Chondrocyte (in vitro differentiated cells): ENCODE measurements at regions not wholly inside any gene's neighbourhood (a gene's known extent, or its start where the extent isn't known, plus 50 kb on each side); places are given as distances from the start of the nearest gene placed in this dataset.
A peak's percentile ranks its signal among the peaks of the same experiment; 100 is the strongest.
"Not testable (repeated sequence)": the region's sequence is repeated elsewhere in the genome, so short reads cannot be mapped to it uniquely, and the experiment has no call there.

ENCODE experiments used
- DNase-seq: peaks from one replicate; pipeline ENCODE4 v3.0.0; 2021; ENCODE audit warnings: mixed read lengths, low spot score
- H3K27ac Mint-ChIP-seq: one replicate; pipeline ENCODE4 v1.8.0; 2021; ENCODE audit warnings: mild to moderate bottlenecking, moderate library complexity, mixed read lengths; ENCODE audit not compliant: unreplicated experiment
- H3K27me3 Mint-ChIP-seq: 2 replicates; pipeline ENCODE4 v1.8.0; 2021; ENCODE audit warnings: low read depth, mixed read lengths
- H3K36me3 Mint-ChIP-seq: 2 replicates; pipeline ENCODE4 v1.8.0; 2021; ENCODE audit warnings: low read depth, mixed read lengths
- H3K4me1 Mint-ChIP-seq: 2 replicates; pipeline ENCODE4 v1.8.0; 2021; ENCODE audit warnings: low read depth, mild to moderate bottlenecking, mixed read lengths
- H3K4me3 Mint-ChIP-seq: one replicate; pipeline ENCODE4 v1.8.0; 2021; ENCODE audit warnings: mild to moderate bottlenecking, moderate library complexity, mixed read lengths; ENCODE audit not compliant: unreplicated experiment
- H3K9me3 Mint-ChIP-seq: 2 replicates; pipeline ENCODE4 v1.8.0; 2021; ENCODE audit warnings: low read depth, mixed read lengths
- TF ChIP-seq, protein P1 (sequence below): fragments of 200-600 bp; sonication (generic); IDR thresholded peaks from 2 replicates; pipeline ENCODE4 v1.5.0; 2021; ENCODE audit warnings: antibody characterized with exemption, mild to moderate bottlenecking, moderate library complexity

DNA sequence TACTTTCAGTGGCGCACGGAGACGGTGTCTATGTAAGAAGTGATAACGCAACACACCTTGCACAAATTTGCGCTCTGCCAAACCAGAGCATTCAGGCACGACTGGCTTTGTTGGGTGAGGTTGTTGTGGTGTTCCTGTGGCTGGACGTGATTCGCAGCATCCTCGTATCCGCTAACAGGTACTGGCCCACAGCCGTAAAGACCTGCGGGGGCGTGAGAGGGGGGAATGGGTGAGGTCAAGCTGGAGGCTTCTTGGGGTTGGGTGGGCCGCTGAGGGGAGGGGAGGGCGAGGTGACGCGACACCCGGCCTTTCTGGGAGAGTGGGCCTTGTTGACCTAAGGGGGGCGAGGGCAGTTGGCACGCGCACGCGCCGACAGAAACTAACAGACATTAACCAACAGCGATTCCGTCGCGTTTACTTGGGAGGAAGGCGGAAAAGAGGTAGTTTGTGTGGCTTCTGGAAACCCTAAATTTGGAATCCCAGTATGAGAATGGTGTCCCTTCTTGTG lies 510.9 kb downstream of the KCNJ18 start:
- H3K27me3 Mint-ChIP-seq, result no peaks in the 10 kb centered on the region
- no peaks in the 10 kb centered on the region for H3K36me3 Mint-ChIP-seq
- H3K4me1 Mint-ChIP-seq, result no peaks in the 10 kb centered on the region
- H3K4me3 Mint-ChIP-seq, result no peak overlapping the region
- H3K9me3 Mint-ChIP-seq, result peaks cover 37% of the 10 kb centered on the region
- DNase-seq, result peak; percentile 46
- TF ChIP-seq, protein P1, sequence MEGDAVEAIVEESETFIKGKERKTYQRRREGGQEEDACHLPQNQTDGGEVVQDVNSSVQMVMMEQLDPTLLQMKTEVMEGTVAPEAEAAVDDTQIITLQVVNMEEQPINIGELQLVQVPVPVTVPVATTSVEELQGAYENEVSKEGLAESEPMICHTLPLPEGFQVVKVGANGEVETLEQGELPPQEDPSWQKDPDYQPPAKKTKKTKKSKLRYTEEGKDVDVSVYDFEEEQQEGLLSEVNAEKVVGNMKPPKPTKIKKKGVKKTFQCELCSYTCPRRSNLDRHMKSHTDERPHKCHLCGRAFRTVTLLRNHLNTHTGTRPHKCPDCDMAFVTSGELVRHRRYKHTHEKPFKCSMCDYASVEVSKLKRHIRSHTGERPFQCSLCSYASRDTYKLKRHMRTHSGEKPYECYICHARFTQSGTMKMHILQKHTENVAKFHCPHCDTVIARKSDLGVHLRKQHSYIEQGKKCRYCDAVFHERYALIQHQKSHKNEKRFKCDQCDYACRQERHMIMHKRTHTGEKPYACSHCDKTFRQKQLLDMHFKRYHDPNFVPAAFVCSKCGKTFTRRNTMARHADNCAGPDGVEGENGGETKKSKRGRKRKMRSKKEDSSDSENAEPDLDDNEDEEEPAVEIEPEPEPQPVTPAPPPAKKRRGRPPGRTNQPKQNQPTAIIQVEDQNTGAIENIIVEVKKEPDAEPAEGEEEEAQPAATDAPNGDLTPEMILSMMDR, result no peak
- no peak overlapping the region for H3K27ac Mint-ChIP-seq

DNA sequence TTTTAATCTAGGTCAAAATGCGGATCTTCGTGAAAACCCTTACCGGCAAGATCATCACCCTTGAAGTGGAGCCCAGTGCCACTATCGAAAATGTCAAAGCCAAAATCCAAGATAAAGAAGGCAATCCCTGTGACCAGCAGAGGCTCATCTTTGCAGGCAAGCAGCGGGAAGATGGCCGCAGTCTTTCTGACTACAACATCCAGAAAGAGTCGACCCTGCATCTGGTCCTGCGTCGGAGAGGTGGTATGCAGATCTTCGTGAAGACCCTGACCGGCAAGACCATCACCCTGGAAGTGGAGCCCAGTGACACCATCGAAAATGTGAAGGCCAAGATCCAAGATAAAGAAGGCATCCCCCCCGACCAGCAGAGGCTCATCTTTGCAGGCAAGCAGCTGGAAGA lies 511.8 kb downstream of the KCNJ18 start:
- H3K4me3 Mint-ChIP-seq, H3K27me3 Mint-ChIP-seq, H3K36me3 Mint-ChIP-seq, H3K27ac Mint-ChIP-seq, H3K4me1 Mint-ChIP-seq, DNase-seq: not testable (repeated sequence)
- peaks cover 37% of the 10 kb centered on the region for H3K9me3 Mint-ChIP-seq

DNA sequence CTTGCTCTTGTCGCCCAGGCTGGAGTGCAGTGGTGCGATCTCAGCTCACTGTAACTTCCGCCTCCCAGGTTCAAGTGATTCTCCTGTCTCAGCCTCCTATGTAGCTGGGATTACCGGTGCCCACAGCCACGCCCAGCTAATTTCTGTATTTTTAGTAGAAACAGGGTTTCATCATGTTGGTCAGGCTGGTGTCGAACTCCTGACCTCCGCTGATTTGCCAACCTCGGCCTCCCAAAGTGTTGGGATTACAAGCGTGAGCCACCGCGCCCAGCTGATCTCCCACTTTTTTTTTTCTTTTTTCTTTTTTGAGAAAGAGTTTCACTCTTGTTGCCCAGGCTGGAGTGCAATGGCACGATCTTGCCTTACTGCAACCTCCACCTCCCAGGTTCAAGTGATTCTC lies 517.9 kb downstream of the KCNJ18 start:
- not testable (repeated sequence) for H3K27me3 Mint-ChIP-seq, H3K36me3 Mint-ChIP-seq, H3K27ac Mint-ChIP-seq, H3K4me3 Mint-ChIP-seq, H3K4me1 Mint-ChIP-seq
- H3K9me3 Mint-ChIP-seq, result peaks cover 39% of the 10 kb centered on the region
- DNase-seq, result peak; percentile 29

DNA sequence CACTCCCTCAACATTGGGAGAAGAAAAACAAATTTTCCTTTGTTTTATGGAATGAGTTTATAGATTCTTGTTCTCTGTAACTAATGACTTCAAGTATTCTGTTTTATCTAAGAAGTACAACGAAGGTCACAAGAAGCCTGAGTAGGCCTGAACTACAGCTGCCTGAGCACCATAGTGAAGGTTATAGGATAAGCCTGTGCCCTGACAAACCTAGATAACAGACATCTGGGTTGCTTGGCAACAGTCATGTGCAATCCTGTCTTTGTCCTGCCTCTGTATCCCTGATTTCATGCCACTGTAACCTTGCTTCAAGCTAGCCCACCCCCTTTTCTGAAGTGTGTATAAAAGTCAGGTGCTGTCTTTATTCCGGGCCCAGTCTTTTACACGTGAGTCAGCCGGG lies 520.8 kb downstream of the KCNJ18 start:
- peaks cover 30% of the 10 kb centered on the region for H3K9me3 Mint-ChIP-seq
- not testable (repeated sequence) for H3K4me1 Mint-ChIP-seq, H3K4me3 Mint-ChIP-seq, DNase-seq, H3K36me3 Mint-ChIP-seq, H3K27me3 Mint-ChIP-seq, H3K27ac Mint-ChIP-seq

DNA sequence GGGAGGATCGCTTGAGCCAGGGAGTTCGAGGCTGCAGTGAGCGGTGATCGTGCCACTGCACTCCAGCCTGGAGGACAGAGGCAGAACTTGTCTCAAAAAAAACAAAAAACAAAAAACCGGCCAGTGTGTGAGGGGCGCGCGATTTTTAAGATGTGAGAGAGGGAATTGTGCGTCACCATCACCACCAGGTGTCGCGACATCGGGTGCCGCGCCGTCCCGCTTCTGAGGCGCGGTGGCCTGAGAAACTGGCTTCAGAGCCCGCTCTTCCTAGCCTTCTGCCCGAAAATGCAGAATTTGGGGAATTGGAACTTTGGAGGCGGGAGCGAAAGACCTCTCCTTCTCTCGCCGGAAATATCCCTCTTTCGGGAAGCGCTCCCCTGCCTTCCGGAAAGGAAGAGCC lies 524.8 kb downstream of the KCNJ18 start:
- Mint-ChIP-seq H3K4me1 (no peaks in the 10 kb centered on the region), H3K27ac (no peak overlapping the region), H3K4me3 (no peak overlapping the region), H3K36me3 (no peaks in the 10 kb centered on the region), H3K27me3 (no peaks in the 10 kb centered on the region), H3K9me3 (peaks cover 21% of the 10 kb centered on the region)
- TF ChIP-seq, protein P1, result no peak
- DNase-seq, result peak; percentile 32

DNA sequence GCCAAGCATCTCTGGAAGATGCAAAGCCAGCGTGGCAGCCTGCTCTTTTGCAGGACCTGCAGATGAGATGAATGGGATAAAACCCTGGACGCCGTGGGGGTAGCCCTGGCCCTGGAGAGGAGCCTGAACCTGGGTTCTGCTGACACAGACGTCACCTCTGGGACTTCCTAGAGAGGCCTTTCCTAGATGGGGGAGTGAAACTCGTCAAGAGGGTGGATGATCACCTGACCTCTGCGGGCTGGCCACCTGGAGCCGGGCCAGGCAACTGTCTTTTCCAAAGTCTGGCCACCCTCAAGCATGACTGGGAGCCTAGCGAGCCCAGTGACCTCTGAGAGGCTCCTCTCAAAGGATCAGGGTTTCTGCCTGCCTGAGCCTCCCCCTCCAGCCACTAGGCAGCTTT lies 529.0 kb downstream of the KCNJ18 start:
- DNase-seq, result peak; percentile 59
- H3K4me3 Mint-ChIP-seq, result no peak overlapping the region
- H3K27ac Mint-ChIP-seq, result no peak overlapping the region
- no peaks in the 10 kb centered on the region for H3K27me3 Mint-ChIP-seq
- no peaks in the 10 kb centered on the region for H3K36me3 Mint-ChIP-seq
- TF ChIP-seq, protein P1, result no peak
- H3K4me1 Mint-ChIP-seq, result no peaks in the 10 kb centered on the region
- peaks cover 11% of the 10 kb centered on the region for H3K9me3 Mint-ChIP-seq

DNA sequence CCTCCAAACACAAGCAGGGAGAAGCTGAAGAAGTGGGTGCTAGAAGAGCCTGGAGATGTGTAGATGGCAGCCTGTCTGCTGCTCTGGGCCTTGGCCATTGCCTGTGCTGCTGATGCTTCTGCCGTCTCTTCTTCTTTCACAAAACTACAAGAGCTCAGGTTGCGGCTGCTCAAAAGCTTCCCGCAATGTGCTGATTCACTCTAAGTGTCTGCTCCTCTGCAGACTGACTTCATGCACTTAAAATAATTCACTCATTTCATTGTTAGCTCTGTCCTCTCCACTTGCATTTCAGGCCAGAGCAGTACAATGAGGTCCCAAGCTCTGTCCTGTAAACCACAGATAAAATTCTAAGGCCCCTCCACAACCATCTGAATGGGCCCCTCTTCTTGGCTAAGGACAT lies 534.2 kb downstream of the KCNJ18 start:
- H3K4me3 Mint-ChIP-seq, H3K27ac Mint-ChIP-seq, H3K4me1 Mint-ChIP-seq, H3K27me3 Mint-ChIP-seq, H3K36me3 Mint-ChIP-seq: not testable (repeated sequence)
- H3K9me3 Mint-ChIP-seq, result peaks cover 21% of the 10 kb centered on the region
- DNase-seq, result peak; percentile 37

DNA sequence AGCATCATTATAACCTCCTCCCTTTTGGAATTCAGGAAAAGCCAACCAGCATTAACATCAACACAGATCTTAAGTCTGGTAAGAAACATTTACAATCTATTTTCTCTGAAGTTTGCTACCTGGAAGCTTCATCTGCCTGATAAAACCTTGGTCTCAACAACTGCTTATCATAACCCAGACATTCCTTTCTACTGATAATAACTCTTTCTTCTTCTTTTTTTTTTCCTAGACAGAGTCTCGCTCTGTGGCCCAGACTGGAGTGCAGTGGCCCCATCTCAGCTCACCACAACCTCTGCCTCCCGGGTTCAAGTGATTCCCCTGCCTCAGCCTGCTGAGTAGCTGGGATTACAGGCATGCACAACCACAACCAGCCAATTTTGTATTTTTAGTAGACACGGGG lies 534.6 kb downstream of the KCNJ18 start:
- H3K27ac Mint-ChIP-seq, H3K27me3 Mint-ChIP-seq, H3K4me1 Mint-ChIP-seq, H3K36me3 Mint-ChIP-seq, H3K4me3 Mint-ChIP-seq: not testable (repeated sequence)
- peak; percentile 24 for DNase-seq
- peaks cover 22% of the 10 kb centered on the region for H3K9me3 Mint-ChIP-seq

DNA sequence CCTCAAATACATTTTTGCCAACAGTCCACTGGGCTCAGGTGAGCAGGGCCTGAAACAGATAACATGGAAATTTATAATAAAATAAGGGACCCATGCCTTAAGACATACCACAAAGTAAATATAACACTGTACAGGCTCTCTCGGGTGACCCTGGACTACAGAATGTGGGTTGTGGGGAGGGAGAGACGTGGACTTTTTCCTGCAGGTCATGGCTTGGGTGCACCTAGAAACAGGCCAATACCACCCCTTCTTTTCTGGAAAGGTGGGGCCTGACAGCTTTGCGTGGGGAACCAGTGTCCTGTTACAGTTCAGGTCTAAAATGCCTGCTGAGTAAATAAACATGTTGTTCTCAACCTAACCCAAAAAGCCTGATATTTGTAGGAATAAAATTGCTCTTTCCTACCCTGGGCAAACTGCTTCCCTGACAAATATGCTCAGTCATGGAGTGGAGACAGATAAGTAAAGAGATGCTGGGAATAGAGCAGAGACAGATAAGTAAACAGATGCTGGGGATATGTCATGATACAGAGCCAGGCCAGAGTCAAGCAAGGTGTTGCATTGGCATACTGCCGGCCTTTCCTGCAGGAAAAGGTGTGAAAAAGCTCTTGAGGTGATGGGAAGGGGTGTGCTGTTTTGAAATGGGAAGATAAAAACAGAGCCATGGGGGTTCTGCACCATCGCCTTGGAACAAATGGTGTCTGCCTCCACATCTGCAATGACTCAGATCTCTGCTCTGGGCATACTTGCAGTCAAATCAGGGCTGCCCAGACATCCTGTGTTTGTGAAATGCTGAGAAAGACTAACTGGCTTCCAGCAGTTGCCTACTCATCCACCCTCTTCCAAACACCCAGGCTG lies 535.6 kb downstream of the KCNJ18 start:
- H3K9me3 Mint-ChIP-seq, result peaks cover 29% of the 10 kb centered on the region
- H3K4me3 Mint-ChIP-seq, H3K4me1 Mint-ChIP-seq, H3K27ac Mint-ChIP-seq, DNase-seq, H3K27me3 Mint-ChIP-seq, H3K36me3 Mint-ChIP-seq: not testable (repeated sequence)

DNA sequence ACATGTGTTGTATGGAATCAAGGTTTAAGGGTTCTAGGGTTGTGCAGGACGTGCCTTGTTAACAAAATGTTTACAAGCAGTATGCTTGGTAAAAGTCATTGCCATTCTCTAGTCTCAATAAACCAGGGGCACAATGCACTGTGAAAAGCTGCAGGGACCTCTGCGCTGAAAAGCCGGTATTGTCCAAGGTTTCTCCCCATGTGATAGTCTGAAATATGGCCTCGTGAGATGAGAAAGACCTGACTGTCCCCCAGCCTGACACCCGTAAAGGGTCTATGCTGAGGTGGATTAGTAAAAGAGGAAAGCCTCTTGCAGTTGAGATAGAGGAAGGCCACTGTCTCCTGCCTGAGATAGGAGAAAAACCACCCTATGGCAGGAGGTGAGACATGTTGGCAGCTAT lies 537.5 kb downstream of the KCNJ18 start:
- not testable (repeated sequence) for DNase-seq, H3K4me3 Mint-ChIP-seq, H3K4me1 Mint-ChIP-seq, H3K27me3 Mint-ChIP-seq, H3K36me3 Mint-ChIP-seq, H3K27ac Mint-ChIP-seq
- peaks cover 32% of the 10 kb centered on the region for H3K9me3 Mint-ChIP-seq
